HL-60 (cell line): ENCODE measurements at regions not wholly inside any gene's neighbourhood (a gene's known extent, or its start where the extent isn't known, plus 50 kb on each side); places are given as distances from the start of the nearest gene placed in this dataset.

Experiments used
- DNase-seq, 2 experiments: peaks; one replicate each; pipeline ENCODE4 v3.0.0-alpha.2; 2010 to 2020; ENCODE audit warnings: low read depth in 1 of 2, low spot score in 1 of 2
- H3K27ac ChIP-seq: fragments of 250-450 bp; sonication (Bioruptor Pico); replicated peaks from 2 replicates; pipeline ENCODE4 v1.5.1; 2020; ENCODE audit warnings: mild to moderate bottlenecking, moderate library complexity
- H3K27me3 ChIP-seq: fragments of 250-450 bp; sonication (Bioruptor Pico); 2 replicates; pipeline ENCODE4 v1.5.1; 2021; ENCODE audit warnings: mild to moderate bottlenecking, moderate library complexity; ENCODE audit not compliant: insufficient read depth, poor library complexity, severe bottlenecking
- H3K4me3 ChIP-seq: replicated peaks from 2 replicates; pipeline ENCODE4 v1.5.1; 2011; ENCODE audit warnings: mild to moderate bottlenecking, control low read depth, low read length; ENCODE audit not compliant: insufficient read depth
- GABPA ChIP-seq: IDR thresholded peaks from 2 replicates; pipeline ENCODE4 v1.6.1; 2012; ENCODE audit warnings: low read depth
- POLR2AphosphoS5 ChIP-seq: IDR thresholded peaks from 2 replicates; pipeline ENCODE4 v1.6.1; 2012; ENCODE audit warnings: low read depth
- REST ChIP-seq: IDR thresholded peaks from 2 replicates; pipeline ENCODE4 v1.6.1; 2012; ENCODE audit warnings: low read depth; ENCODE audit not compliant: insufficient replicate concordance
- SPI1 ChIP-seq: IDR thresholded peaks from 2 replicates; pipeline ENCODE4 v1.6.1; 2012; ENCODE audit warnings: low read depth, mild to moderate bottlenecking, borderline replicate concordance
- TF ChIP-seq, protein P1 (sequence below): IDR thresholded peaks from one replicate; pipeline ENCODE4 v1.5.1; 2011; ENCODE audit warnings: low read length, control low read depth, inconsistent platforms; ENCODE audit not compliant: insufficient read depth

DNA sequence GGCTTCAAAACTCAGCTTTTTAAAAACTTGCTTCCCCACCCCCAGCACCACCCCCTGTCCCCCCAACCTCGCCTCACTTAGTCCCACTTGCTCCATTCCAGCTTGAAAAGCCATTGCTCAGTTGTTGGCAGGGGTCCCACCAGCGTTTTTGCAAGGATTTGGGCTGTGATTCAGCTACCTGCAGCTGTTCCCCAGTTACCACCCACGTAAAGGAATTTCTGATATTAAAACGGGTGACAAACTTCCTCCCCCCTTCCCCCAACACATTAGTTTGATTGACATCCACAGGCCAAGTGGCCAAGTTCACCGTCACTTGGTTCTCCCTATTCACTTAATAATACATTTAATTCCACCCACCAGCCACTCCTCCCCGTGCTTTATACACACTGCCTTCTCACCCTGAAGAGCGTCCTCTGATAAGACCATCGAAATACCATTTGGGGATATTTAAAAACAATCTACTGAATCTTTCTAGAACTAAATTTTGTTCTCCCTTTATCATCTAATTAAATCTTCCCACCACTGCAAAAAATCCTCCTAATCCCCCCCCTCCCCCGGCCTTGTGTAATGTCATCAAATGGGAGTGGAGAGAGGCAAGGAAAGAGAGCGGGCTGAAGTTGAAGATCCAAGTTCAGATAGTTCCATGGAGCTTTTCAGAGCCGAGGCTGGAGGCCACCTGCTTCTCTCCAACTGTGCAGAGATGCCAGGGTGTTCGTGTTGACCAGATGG is 55.1 kb downstream of the SOX9 start:
- no peak for DNase-seq
- H3K4me3 ChIP-seq: no peak overlapping the region
- no peak for TF ChIP-seq POLR2AphosphoS5
- TF ChIP-seq SPI1: no peak
- TF ChIP-seq, protein P1, sequence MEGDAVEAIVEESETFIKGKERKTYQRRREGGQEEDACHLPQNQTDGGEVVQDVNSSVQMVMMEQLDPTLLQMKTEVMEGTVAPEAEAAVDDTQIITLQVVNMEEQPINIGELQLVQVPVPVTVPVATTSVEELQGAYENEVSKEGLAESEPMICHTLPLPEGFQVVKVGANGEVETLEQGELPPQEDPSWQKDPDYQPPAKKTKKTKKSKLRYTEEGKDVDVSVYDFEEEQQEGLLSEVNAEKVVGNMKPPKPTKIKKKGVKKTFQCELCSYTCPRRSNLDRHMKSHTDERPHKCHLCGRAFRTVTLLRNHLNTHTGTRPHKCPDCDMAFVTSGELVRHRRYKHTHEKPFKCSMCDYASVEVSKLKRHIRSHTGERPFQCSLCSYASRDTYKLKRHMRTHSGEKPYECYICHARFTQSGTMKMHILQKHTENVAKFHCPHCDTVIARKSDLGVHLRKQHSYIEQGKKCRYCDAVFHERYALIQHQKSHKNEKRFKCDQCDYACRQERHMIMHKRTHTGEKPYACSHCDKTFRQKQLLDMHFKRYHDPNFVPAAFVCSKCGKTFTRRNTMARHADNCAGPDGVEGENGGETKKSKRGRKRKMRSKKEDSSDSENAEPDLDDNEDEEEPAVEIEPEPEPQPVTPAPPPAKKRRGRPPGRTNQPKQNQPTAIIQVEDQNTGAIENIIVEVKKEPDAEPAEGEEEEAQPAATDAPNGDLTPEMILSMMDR: no peak
- TF ChIP-seq REST: no peak
- no peak for TF ChIP-seq GABPA
- H3K27me3 ChIP-seq: no peaks in the 10 kb centered on the region
- no peak overlapping the region for H3K27ac ChIP-seq

GRCh38 chr17:72176516-72176851 is 55.7 kb downstream of the SOX9 start:
- H3K27ac ChIP-seq: no peak overlapping the region
- TF ChIP-seq, protein P1: no peak
- TF ChIP-seq SPI1: no peak
- TF ChIP-seq POLR2AphosphoS5: no peak
- no peak for TF ChIP-seq REST
- TF ChIP-seq GABPA: no peak
- DNase-seq: no peak
- H3K27me3 ChIP-seq: no peaks in the 10 kb centered on the region
- no peak overlapping the region for H3K4me3 ChIP-seq

DNA sequence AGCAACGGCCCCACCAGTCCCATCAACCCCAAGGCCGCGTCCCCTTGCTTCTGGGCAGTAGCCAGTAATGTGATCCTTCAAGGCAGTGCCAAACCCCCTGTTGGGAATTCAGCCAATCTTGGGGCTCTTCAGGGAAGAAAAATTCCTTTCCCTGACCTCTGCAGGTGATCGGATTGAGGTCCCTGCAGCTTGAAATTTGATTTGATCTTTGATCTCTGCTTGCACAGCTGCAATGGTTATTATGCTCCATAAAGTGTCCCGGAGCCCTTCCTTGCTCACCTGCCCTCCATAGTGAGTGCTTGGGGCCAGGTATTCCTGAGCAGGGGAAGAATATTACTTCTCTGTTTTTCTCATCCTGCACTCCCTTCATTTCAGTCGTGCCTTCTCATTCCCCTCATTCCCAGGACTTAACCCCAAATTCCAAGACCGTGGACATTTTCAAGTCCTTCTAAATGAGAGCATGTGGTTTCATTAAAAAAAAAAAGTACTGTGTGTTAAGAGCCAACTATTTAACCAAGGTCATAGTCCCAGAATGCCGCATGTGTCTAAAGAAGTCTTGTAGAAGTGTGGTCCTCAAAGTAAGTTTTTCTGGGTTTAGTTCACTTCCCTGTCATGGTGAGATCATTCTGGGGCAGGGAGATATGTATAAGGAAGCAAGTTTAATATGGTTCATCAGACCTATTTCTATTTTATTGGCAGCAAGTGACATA is 56.3 kb downstream of the SOX9 start:
- DNase-seq: no peak
- H3K4me3 ChIP-seq: no peak overlapping the region
- no peak overlapping the region for H3K27ac ChIP-seq
- TF ChIP-seq, protein P1: no peak
- no peak for TF ChIP-seq GABPA
- TF ChIP-seq REST: no peak
- no peak for TF ChIP-seq POLR2AphosphoS5
- H3K27me3 ChIP-seq: no peaks in the 10 kb centered on the region
